ENCODE measurements at regions not wholly inside any gene's neighbourhood (a gene's known extent, or its start where the extent isn't known, plus 50 kb on each side); places are given as distances from the start of the nearest gene placed in this dataset.

DNA sequence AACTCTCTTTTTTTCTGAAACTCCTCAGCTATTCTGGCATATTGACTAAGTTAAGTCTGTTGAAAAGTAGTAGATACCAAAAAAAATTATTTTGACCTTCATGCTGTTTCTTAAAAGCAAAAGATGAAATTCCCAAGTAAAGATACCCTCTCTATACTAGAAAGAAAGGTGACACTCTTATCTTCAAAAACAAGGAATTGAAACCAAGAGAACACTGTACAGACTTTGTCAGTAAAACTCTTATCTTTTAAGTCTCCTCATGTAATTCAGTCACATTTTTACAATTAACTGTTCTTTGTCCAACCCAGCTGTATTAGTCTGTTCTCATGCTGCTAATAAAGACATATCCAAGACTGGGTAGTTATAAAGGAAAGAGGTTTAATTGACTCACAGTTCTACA is 496.2 kb downstream of the LTN1 start:
- Histone ChIP-seq H3K9ac (replicated peaks; ENCODE audit: extremely low read depth, insufficient read depth, low read length) (no peak overlapping the region), H3K9me3 (replicated peaks; ENCODE audit: control insufficient read depth, insufficient read depth, low read length) (no peaks in the 10 kb centered on the region), H3K4me1 (ENCODE audit: control insufficient read depth, extremely low read depth, insufficient read depth, low read length) (no peaks in the 10 kb centered on the region), H2AFZ (ENCODE audit: low read depth, low read length) (no peak overlapping the region), H3K4me2 (ENCODE audit: insufficient read depth, low read length) (no peak overlapping the region), H3K27ac (ENCODE audit: insufficient read depth, low read depth, low read length) (no peak overlapping the region), H4K20me1 (replicated peaks; ENCODE audit: control insufficient read depth, extremely low read depth, insufficient read depth, low read length) (no peaks in the 10 kb centered on the region), H3K36me3 (ENCODE audit: control insufficient read depth in 2 of 2, extremely low read depth in 1 of 2, insufficient read depth in 2 of 2, low read length in 2 of 2) (no peaks in the 10 kb centered on the region), H3K9me1 (replicated peaks; ENCODE audit: control insufficient read depth, extremely low read depth, insufficient read depth, low read length) (no peaks in the 10 kb centered on the region), H3K27me3 (ENCODE audit: control insufficient read depth in 2 of 2, insufficient read depth in 2 of 2, low read length in 2 of 2) (no peaks in the 10 kb centered on the region), H3K4me3 (replicated peaks in 1 of 3; ENCODE audit: insufficient read depth in 1 of 3, low read depth in 1 of 3, low read length in 3 of 3) (no peak overlapping the region), H3K79me2 (ENCODE audit: control insufficient read depth, insufficient read depth, low read length) (no peaks in the 10 kb centered on the region)
- dilution Hi-C loops (cut with MboI; ENCODE audit: extremely low pct_ligation_motif_present, low sequenced_read_pairs) (no loop called here), intact Hi-C loops (cut with micrococcal nuclease) (no loop called here)
- ChIA-PET POLR2A (no interaction called here), CTCF (interaction anchor here (1.0 kb wide), 1 partner anchor 249 kb away, joined by 3 read pairs; no protein-coding TSS in a partner anchor)
- FAIRE-seq (no peak), DNase-seq (ENCODE audit: low read depth, low spot score) (no peak)
- TF ChIP-seq JUN (IDR thresholded peaks at IDR 0.05; ENCODE audit: borderline replicate concordance, insufficient read depth, insufficient read length, low read depth) (no peak), POLR2A (IDR thresholded peaks at IDR 0.05; ENCODE audit: low read depth, low read length) (no peak), CTCF (IDR thresholded peaks at IDR 0.05; ENCODE audit: extremely low read depth in 1 of 2, insufficient read depth in 1 of 2, low read depth in 1 of 2, low read length in 2 of 2) (no peak), EZH2 (IDR thresholded peaks at IDR 0.05; ENCODE audit: borderline replicate concordance, low read depth, low read length, severe bottlenecking) (no peak), FOS (IDR thresholded peaks at IDR 0.05; ENCODE audit: borderline replicate concordance, insufficient read depth, low read length) (no peak), MYC (IDR thresholded peaks at IDR 0.05; ENCODE audit: low read depth, low read length) (no peak), POLR2AphosphoS5 (IDR thresholded peaks at IDR 0.05; ENCODE audit: insufficient read depth, low read depth, low read length) (no peak), GATA2 (IDR thresholded peaks at IDR 0.05; ENCODE audit: insufficient read depth, insufficient read length, low read depth, low read length) (no peak)
- TF ChIP-seq, protein P1, sequence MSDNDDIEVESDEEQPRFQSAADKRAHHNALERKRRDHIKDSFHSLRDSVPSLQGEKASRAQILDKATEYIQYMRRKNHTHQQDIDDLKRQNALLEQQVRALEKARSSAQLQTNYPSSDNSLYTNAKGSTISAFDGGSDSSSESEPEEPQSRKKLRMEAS (IDR thresholded peaks at IDR 0.05; ENCODE audit: insufficient read depth, insufficient read length), result no peak
- BruUV-seq (replicated peaks), result no TSS peak
